SK-N-SH (cell line): ENCODE measurements at regions not wholly inside any gene's neighbourhood (a gene's known extent, or its start where the extent isn't known, plus 50 kb on each side); places are given as distances from the start of the nearest gene placed in this dataset.

Experiments
- CTCF ChIA-PET: fragments of 300-600, 350-600 bp; formaldehyde crosslinking; extraction: SDS; loops from one replicate; lab custom pipeline; 2021; lab: Yijun Ruan, JAX
- POLR2A ChIA-PET: fragments of 350-600 bp; sonication (Branson Sonifier 250); formaldehyde crosslinking; extraction: SDS; loops from one replicate; lab custom pipeline; 2020; ENCODE audit warnings: antibody characterized with exemption, inconsistent platforms; lab: Yijun Ruan, JAX
- DNase-seq: peaks from one replicate; pipeline ENCODE4 v3.0.0; 2012
- H2AFZ ChIP-seq: fragments of 200-600 bp; sonication (generic); 2 replicates; pipeline ENCODE4 v1.8.1; 2016; ENCODE audit warnings: antibody characterized with exemption, mild to moderate bottlenecking, low read depth
- H3F3A ChIP-seq: fragments of 200-600 bp; sonication (generic); replicated peaks from 2 replicates; pipeline ENCODE3; 2016; ENCODE audit warnings: antibody characterized with exemption, mild to moderate bottlenecking; ENCODE audit not compliant: insufficient read depth
- H3K27ac ChIP-seq, 2 experiments: fragments of 200-500 bp in 1 of 2; fragments of 200-600 bp in 1 of 2; sonication (Bioruptor generic) in 1 of 2; sonication (generic), shearing (Covaris generic) in 1 of 2; 2 replicates each; pipeline versions ENCODE4 v1.5.1 to v1.6.1; 2014 to 2016; ENCODE audit warnings: low read depth in 2 of 2, inconsistent platforms in 1 of 2, low read length in 1 of 2, mild to moderate bottlenecking in 1 of 2, mixed read lengths in 1 of 2
- H3K27me3 ChIP-seq: fragments of 200-600 bp; sonication (generic), shearing (Covaris generic); 2 replicates; pipeline ENCODE4 v1.6.1; 2016; ENCODE audit warnings: mixed run types; ENCODE audit not compliant: insufficient read depth
- H3K36me3 ChIP-seq, 2 experiments: fragments of 200-500 bp in 1 of 2; fragments of 200-600 bp in 1 of 2; sonication (Bioruptor generic) in 1 of 2; sonication (generic) in 1 of 2; replicated peaks in 1 of 2; 2 replicates each; pipeline versions ENCODE3 to v1.5.1; 2014 to 2016; ENCODE audit warnings: low read length in 1 of 2, mild to moderate bottlenecking in 1 of 2; ENCODE audit not compliant: insufficient read depth in 2 of 2, control insufficient read depth in 1 of 2
- H3K4me1 ChIP-seq, 2 experiments: fragments of 200-500 bp in 1 of 2; fragments of 200-600 bp in 1 of 2; sonication (Bioruptor generic) in 1 of 2; sonication (generic), shearing (Covaris generic) in 1 of 2; 2 replicates each; pipeline versions ENCODE4 v1.5.1 to v1.6.1; 2014 to 2016; ENCODE audit warnings: low read depth in 1 of 2, low read length in 1 of 2, mixed run types in 1 of 2; ENCODE audit not compliant: insufficient read depth in 2 of 2, control insufficient read depth in 1 of 2
- H3K4me2 ChIP-seq: fragments of 200-600 bp; sonication (generic), shearing (Covaris generic); 2 replicates; pipeline ENCODE4 v1.6.1; 2017; ENCODE audit warnings: mixed run types
- H3K4me3 ChIP-seq, 2 experiments: fragments of 200-500 bp in 1 of 2; fragments of 200-600 bp in 1 of 2; sonication (Bioruptor generic) in 1 of 2; sonication (generic), shearing (Covaris generic) in 1 of 2; 2 replicates each; pipeline versions ENCODE4 v1.5.1 to v1.8.1; 2014 to 2016; ENCODE audit warnings: low read depth in 2 of 2, inconsistent platforms in 1 of 2, low read length in 1 of 2, mild to moderate bottlenecking in 1 of 2, mixed read lengths in 1 of 2, moderate library complexity in 1 of 2
- H3K79me2 ChIP-seq: fragments of 200-600 bp; sonication (generic); 2 replicates; pipeline ENCODE4 v1.8.1; 2017; ENCODE audit warnings: mild to moderate bottlenecking; ENCODE audit not compliant: insufficient read depth
- H3K9ac ChIP-seq: fragments of 200-600 bp; sonication (generic); 2 replicates; pipeline ENCODE4 v1.6.1; 2017; ENCODE audit warnings: mixed run types
- H3K9me2 ChIP-seq: fragments of 200-600 bp; sonication (generic); 2 replicates; pipeline ENCODE4 v1.6.1; 2017; ENCODE audit warnings: mixed run types
- H3K9me3 ChIP-seq: fragments of 200-600 bp; sonication (generic); 2 replicates; pipeline ENCODE4 v1.6.1; 2017; ENCODE audit warnings: mixed run types, mild to moderate bottlenecking, moderate library complexity
- H4K20me1 ChIP-seq: fragments of 200-600 bp; sonication (generic); 2 replicates; pipeline ENCODE4 v1.6.1; 2017; ENCODE audit warnings: mild to moderate bottlenecking, mixed run types; ENCODE audit not compliant: insufficient read depth
- CHD2 ChIP-seq: fragments of 150-350 bp; IDR thresholded peaks from 2 replicates; pipeline ENCODE4 v1.6.1; 2018; ENCODE audit warnings: low read length; ENCODE audit not compliant: partially characterized antibody
- EP300 ChIP-seq, 2 experiments: IDR thresholded peaks; 2 replicates each; pipeline versions ENCODE4 v1.4.0 to v1.6.1; 2012; ENCODE audit warnings: borderline replicate concordance in 1 of 2, low read depth in 1 of 2, low read length in 1 of 2
- MXI1 ChIP-seq: IDR thresholded peaks from 2 replicates; pipeline ENCODE4 v1.6.1; 2012; ENCODE audit warnings: mild to moderate bottlenecking, low read depth, low read length, improper control_type of control experiment
- RAD21 ChIP-seq: IDR thresholded peaks from 2 replicates; pipeline ENCODE4 v1.6.1; 2012; ENCODE audit warnings: mild to moderate bottlenecking, low read length
- RCOR1 ChIP-seq: fragments of 150-350 bp; IDR thresholded peaks from 2 replicates; pipeline ENCODE4 v1.6.1; 2017; ENCODE audit warnings: antibody characterized with exemption, low read length
- RFX5 ChIP-seq: IDR thresholded peaks from 2 replicates; pipeline ENCODE4 v1.6.1; 2012; ENCODE audit warnings: mild to moderate bottlenecking, improper control_type of control experiment, low read length
- SIN3A ChIP-seq: IDR thresholded peaks from 2 replicates; pipeline ENCODE4 v1.6.1; 2012; ENCODE audit warnings: low read depth, mild to moderate bottlenecking, low read length, moderate library complexity, borderline replicate concordance
- SMC3 ChIP-seq: IDR thresholded peaks from 2 replicates; pipeline ENCODE4 v1.6.1; 2012; ENCODE audit warnings: low read depth, low read length, improper control_type of control experiment
- TCF12 ChIP-seq: IDR thresholded peaks from 2 replicates; pipeline ENCODE4 v1.4.0; 2012
- TEAD4 ChIP-seq: IDR thresholded peaks from 2 replicates; pipeline ENCODE4 v1.4.0; 2012; ENCODE audit warnings: mild to moderate bottlenecking, borderline replicate concordance; ENCODE audit not compliant: insufficient read depth
- ZBTB33 ChIP-seq: IDR thresholded peaks from 2 replicates; pipeline ENCODE4 v1.4.0; 2012; ENCODE audit warnings: low read depth, borderline replicate concordance
- WGBS: methylation state at CpG from one replicate; pipeline ENCODE4 v1.1.6; 2017; ENCODE audit warnings: low lambda C conversion rate; 5-methylcytosine and 5-hydroxymethylcytosine counted together
- TF ChIP-seq, protein P1 (sequence below): IDR thresholded peaks from 2 replicates; pipeline ENCODE4 v1.6.1; 2012; ENCODE audit warnings: mild to moderate bottlenecking, low read depth, low read length, moderate library complexity

GRCh38 chr5:171721464-171721863, 64.2 kb upstream of the SMIM23 start:
- ChIA-PET POLR2A (no interaction called here), CTCF (interaction anchor here (2.7 kb wide), 1 partner anchor 92 kb away, joined by 6 read pairs; no protein-coding TSS in a partner anchor)
- DNase-seq = no peak
- Histone ChIP-seq H3K36me3 (no peaks in the 10 kb centered on the region), H3K4me2 (no peak overlapping the region), H3K79me2 (no peaks in the 10 kb centered on the region), H2AFZ (no peak overlapping the region), H3K27me3 (no peaks in the 10 kb centered on the region), H3K4me1 (peaks cover 0 to 5% of the 10 kb centered on the region in 2 experiments; a peak in 1 of 4 replicates), H3F3A (no peaks in the 10 kb centered on the region), H3K9ac (no peak overlapping the region), H3K9me3 (no peaks in the 10 kb centered on the region), H4K20me1 (no peaks in the 10 kb centered on the region), H3K4me3 (no peak overlapping the region), H3K27ac (no peak overlapping the region), H3K9me2 (no peaks in the 10 kb centered on the region)
- no peak for TF ChIP-seq CHD2
- 36% methylated on average over 5 of the region's 5 CpGs for WGBS

GRCh38 chr5:171724468-171725204, 61.0 kb upstream of the SMIM23 start:
- no peaks in the 10 kb centered on the region for H4K20me1 ChIP-seq
- CTCF ChIA-PET = interaction anchor here (0.6 to 0.7 kb wide), 2 partner anchors 22 to 974 kb away, joined by 3 read pairs; no protein-coding TSS in a partner anchor
- H3K9me2 ChIP-seq = no peaks in the 10 kb centered on the region
- no peaks in the 10 kb centered on the region for H3K36me3 ChIP-seq
- POLR2A ChIA-PET = no interaction called here
- H3K4me3 ChIP-seq = no peak overlapping the region
- H3K27ac ChIP-seq = no peak overlapping the region
- no peak overlapping the region for H3K4me2 ChIP-seq
- no peak overlapping the region for H3K9ac ChIP-seq
- no peaks in the 10 kb centered on the region for H3K27me3 ChIP-seq
- no peaks in the 10 kb centered on the region for H3K79me2 ChIP-seq
- H2AFZ ChIP-seq = no peak overlapping the region
- peaks cover 0 to 5% of the 10 kb centered on the region in 2 experiments; a peak in 1 of 4 replicates for H3K4me1 ChIP-seq
- DNase-seq = peak; percentile 41
- TF ChIP-seq TCF12 = no peak
- TF ChIP-seq SMC3 = no peak
- TF ChIP-seq ZBTB33 = no peak
- WGBS = 25% methylated on average over 13 of the region's 15 CpGs
- no peaks in the 10 kb centered on the region for H3K9me3 ChIP-seq
- H3F3A ChIP-seq = no peaks in the 10 kb centered on the region

DNA sequence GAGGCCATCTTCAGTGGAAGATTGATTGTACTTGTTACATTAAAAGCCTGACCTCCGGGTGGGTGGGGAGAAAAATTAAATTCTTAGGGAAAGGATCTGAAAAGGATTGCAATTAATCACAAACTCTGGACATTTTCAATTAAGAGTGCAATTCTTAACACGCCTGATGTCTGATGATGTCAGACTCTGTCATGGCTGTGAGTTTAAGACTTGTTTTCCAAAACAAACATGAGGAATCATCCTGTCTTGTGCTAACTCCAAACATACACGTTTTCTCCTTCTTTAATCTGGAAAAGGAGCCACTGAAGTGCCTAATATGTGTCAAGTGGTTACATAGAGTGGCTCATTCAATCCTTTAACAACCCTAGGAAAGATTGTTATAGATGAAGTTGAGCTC, 60.4 kb upstream of the SMIM23 start:
- H3K9me2 ChIP-seq = no peaks in the 10 kb centered on the region
- no peaks in the 10 kb centered on the region for H3K27me3 ChIP-seq
- H3K36me3 ChIP-seq = no peaks in the 10 kb centered on the region
- no peak overlapping the region for H3K27ac ChIP-seq
- no peaks in the 10 kb centered on the region for H3F3A ChIP-seq
- H3K4me2 ChIP-seq = no peak overlapping the region
- peaks cover 0 to 5% of the 10 kb centered on the region in 2 experiments; a peak in 1 of 4 replicates for H3K4me1 ChIP-seq
- WGBS = 23% methylated on average over 3 of the region's 3 CpGs
- ChIA-PET POLR2A (no interaction called here), CTCF (interaction anchor here (0.7 to 0.8 kb wide), 2 partner anchors 22 to 307 kb away, joined by 3 read pairs; no protein-coding TSS in a partner anchor)
- H4K20me1 ChIP-seq = no peaks in the 10 kb centered on the region
- H2AFZ ChIP-seq = no peak overlapping the region
- H3K9ac ChIP-seq = no peak overlapping the region
- peaks cover 5% of the 10 kb centered on the region; the same call in 1 of the 2 replicates for H3K9me3 ChIP-seq
- no peak for DNase-seq
- no peaks in the 10 kb centered on the region for H3K79me2 ChIP-seq
- no peak overlapping the region for H3K4me3 ChIP-seq
- TF ChIP-seq, protein P1, sequence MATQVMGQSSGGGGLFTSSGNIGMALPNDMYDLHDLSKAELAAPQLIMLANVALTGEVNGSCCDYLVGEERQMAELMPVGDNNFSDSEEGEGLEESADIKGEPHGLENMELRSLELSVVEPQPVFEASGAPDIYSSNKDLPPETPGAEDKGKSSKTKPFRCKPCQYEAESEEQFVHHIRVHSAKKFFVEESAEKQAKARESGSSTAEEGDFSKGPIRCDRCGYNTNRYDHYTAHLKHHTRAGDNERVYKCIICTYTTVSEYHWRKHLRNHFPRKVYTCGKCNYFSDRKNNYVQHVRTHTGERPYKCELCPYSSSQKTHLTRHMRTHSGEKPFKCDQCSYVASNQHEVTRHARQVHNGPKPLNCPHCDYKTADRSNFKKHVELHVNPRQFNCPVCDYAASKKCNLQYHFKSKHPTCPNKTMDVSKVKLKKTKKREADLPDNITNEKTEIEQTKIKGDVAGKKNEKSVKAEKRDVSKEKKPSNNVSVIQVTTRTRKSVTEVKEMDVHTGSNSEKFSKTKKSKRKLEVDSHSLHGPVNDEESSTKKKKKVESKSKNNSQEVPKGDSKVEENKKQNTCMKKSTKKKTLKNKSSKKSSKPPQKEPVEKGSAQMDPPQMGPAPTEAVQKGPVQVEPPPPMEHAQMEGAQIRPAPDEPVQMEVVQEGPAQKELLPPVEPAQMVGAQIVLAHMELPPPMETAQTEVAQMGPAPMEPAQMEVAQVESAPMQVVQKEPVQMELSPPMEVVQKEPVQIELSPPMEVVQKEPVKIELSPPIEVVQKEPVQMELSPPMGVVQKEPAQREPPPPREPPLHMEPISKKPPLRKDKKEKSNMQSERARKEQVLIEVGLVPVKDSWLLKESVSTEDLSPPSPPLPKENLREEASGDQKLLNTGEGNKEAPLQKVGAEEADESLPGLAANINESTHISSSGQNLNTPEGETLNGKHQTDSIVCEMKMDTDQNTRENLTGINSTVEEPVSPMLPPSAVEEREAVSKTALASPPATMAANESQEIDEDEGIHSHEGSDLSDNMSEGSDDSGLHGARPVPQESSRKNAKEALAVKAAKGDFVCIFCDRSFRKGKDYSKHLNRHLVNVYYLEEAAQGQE = no peak
- TF ChIP-seq TEAD4 (no peak), SIN3A (no peak), ZBTB33 (no peak), MXI1 (no peak), RFX5 (no peak), RCOR1 (no peak), RAD21 (no peak), EP300 (IDR thresholded peaks at IDR 0.05; ENCODE audit: borderline replicate concordance in 1 of 2, low read depth in 1 of 2, low read length in 1 of 2) (no peak)
